ENCODE measurements at regions not wholly inside any gene's neighbourhood (a gene's known extent, or its start where the extent isn't known, plus 50 kb on each side); places are given as distances from the start of the nearest gene placed in this dataset.

DNA sequence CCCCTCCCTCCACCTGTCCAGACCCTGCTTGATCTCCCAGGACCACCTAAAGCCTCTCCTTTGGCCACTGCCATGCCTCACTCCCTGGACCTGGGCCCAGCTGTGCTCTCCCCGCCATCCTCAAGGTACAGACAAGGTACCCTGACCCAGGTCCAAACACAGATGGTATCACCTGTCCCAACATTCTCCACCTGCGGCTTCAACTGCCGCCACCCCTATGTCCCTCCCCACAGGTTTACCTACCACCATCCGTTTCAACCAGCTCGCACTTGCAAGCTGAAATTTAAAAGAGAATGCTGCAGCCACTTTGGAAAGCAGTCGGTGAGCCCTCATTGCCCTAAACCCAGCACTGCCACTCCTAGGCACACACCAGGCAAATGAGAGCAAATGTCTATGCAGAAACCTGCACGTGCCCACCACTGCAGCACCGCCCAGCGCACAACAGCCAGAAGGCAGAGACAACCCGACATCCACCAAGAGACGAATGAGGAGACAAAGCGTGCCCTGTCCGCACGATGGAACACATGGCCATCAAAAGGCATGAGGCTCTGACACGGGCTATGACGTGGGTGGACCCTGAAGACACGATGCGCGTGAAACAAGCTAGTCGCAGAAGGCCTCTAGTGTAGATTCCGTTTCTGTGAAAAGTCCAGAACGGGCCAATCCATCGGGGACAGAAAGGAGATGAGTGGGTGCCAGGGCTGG is 71.0 kb downstream of the RFLNA start:
- peak; percentile 90 for DNase-seq (ENCODE audit: low spot score)
